RPMI8226 (cell line): ENCODE measurements at regions not wholly inside any gene's neighbourhood (a gene's known extent, or its start where the extent isn't known, plus 50 kb on each side); places are given as distances from the start of the nearest gene placed in this dataset.

Experiments
- DNase-seq: peaks from one replicate; pipeline ENCODE4 v3.0.0-alpha.2; 2015

DNA sequence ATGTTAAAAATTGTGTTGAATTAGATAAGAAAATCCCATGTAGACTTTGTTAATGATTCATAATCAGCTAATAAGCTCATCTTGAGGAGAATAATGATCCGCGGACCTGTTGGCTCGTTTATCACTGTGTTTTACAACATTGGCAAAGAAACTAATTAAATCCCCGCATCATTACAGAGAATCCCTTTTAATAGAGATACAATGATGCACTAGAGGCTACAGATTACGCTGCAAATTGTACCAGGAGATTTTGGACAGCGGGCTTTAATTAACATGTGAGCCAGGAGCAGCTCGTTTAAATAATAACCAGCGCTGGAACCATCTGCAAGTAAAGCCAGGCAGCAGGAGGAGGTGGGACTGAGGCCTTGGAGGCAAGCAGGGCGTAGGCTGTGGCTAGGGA, 280.3 kb upstream of the POU3F1 start:
- no peak for DNase-seq

GRCh38 chr1:38326135-38326534, 279.5 kb upstream of the POU3F1 start:
- no peak for DNase-seq

DNA sequence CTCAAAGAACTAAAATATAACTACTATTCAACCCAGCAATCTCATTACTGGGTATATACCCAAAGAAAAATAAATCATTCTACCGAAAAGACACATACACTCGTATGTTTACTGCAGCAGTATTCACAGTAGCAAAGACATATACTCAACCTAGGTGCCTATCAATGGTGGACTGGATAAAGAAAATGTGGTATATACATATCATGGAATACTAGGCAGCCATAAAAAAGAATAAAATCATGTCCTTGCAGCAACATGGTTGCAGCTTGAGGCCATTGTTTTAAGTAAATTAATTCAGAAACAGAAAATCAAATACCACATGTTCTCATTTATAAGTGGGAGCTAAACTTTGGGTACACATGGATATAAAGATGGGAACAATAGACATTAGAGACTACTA, 266.2 kb upstream of the POU3F1 start:
- DNase-seq = no peak

- no peak for DNase-seq
Measured at GRCh38 chr1:38310079-38310478, 263.5 kb upstream of the POU3F1 start.

GRCh38 chr1:38308780-38309179, 262.2 kb upstream of the POU3F1 start:
- no peak for DNase-seq

- DNase-seq = no peak
Measured at GRCh38 chr1:38305666-38306065, 259.1 kb upstream of the POU3F1 start.

DNA sequence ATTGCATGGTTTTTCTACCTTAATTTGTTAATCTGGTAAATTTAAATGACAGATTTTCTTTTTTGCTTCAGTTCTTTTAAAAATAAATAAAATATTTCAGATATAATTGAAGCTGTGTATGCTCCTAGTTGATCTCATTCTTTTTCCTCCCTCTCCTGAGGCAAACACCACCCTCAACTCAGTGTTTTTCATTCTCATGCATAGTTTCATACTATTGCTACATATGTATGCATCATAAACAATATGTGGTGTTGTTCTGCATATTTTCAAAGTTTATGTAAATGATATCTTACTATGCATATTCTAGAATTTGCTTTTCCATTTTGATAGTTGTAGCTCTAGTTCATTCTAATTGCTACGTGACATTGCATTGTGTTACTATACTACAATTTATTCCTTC, 257.2 kb upstream of the POU3F1 start:
- no peak for DNase-seq

DNA sequence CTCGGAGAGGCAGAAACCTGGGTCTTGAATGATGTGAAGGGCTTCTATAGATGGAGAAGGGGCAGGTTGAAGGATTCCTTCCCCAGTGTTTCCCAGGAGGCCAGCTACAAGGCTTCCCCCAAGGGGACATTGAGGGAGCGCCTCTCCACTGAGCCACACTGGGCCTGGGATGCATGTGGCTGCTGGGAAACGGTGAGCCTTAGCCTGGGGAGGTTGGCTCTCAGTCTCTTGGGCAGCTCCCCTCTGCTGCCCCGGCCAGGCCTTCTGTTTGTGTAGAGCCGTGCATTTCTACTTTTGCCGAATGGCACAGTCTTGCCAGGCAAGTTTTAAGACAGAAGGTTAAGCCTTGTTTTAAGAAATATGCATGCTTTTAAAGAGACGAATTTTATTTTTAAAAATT, 254.4 kb upstream of the POU3F1 start:
- no peak for DNase-seq

GRCh38 chr1:38300616-38301015, 254.0 kb upstream of the POU3F1 start:
- no peak for DNase-seq

DNA sequence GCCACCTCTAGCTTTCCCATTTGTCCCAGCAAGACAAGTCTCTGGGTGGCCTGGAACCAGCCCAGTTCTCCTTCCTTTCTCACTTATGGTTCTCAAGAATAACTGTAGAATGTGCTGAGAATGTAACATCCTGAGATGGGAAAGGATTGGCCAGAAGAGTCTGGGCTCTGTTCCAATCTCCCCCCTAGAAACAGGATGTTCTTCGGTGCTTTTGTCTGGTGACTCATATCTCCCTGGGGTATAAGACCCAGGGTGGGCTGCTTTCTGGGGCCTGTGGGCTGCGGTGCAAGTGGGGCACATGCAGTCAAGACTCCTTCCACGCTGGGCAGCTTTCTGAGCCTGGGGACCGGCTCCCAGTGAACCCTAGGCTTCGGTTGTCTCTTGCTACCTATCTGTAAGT, 251.2 kb upstream of the POU3F1 start:
- no peak for DNase-seq

DNA sequence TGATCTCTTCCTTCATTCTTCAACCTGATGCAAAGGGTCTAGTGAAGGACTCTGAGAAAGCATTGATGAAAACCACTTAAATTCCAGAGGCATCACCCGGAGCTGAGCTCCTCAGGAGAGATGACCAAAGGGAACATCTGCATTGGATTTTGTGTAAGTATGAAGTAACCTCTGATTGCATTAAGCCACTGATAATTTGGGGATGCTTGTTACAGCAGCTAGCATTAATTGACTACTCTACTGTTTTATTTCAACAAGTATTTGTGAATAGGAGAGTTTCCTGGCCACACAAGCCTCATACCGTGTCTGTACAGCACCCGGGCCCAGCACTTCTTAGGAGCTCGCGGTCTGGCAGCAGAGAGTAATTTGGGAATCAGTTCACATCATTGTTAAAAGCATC, 250.7 kb upstream of the POU3F1 start:
- DNase-seq = no peak

- no peak for DNase-seq
Measured at GRCh38 chr1:38296047-38296446, 249.5 kb upstream of the POU3F1 start.

- no peak for DNase-seq
Measured at GRCh38 chr1:38293567-38293966, 247.0 kb upstream of the POU3F1 start.

GRCh38 chr1:38292969-38293368, 246.4 kb upstream of the POU3F1 start:
- DNase-seq = no peak

GRCh38 chr1:38291906-38292521, 245.4 kb upstream of the POU3F1 start:
- DNase-seq = no peak

DNA sequence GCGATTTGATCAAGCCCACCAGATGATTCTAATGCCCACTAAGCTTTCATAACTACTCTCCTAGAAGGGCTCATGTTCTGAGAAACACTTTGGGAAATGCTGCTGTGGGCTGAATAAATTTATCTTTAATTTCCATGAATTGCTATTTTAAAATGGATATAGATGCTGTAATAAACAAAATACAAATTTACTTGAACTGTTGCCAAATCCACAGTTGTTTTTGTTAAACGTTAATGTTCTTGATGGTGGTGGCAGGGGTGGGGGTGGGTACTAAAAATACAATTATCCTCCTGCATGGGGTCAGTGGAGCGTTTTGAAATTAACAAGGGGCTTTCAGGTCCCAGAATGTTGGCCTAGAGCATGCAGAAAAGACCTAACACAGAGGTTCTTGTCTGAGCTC, 244.7 kb upstream of the POU3F1 start:
- no peak for DNase-seq

- DNase-seq = no peak
Measured at GRCh38 chr1:38289034-38289433, 242.4 kb upstream of the POU3F1 start.

- DNase-seq = no peak
Measured at GRCh38 chr1:38287547-38287946, 241.0 kb upstream of the POU3F1 start.

DNA sequence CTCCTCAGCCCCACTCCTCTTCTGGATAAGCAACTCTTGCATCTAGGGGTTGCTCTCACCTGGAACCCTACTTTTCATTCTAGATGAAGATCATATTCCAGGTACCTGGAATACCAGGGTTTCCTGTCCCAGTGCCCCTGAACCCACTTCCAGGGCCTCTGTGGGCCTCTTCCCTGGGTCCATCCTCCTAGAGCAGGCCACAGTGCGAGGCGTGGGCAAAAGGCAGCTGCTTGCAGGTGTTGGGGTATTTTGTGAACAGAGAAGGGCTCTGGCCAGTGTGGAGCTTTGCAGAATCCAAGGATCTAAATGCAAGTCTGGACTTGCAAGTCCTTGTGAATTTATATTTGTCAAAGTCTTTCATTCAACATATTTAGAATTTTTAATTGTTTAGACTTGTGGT, 240.4 kb upstream of the POU3F1 start:
- no peak for DNase-seq

GRCh38 chr1:38285807-38286530, 239.4 kb upstream of the POU3F1 start:
- no peak for DNase-seq

DNA sequence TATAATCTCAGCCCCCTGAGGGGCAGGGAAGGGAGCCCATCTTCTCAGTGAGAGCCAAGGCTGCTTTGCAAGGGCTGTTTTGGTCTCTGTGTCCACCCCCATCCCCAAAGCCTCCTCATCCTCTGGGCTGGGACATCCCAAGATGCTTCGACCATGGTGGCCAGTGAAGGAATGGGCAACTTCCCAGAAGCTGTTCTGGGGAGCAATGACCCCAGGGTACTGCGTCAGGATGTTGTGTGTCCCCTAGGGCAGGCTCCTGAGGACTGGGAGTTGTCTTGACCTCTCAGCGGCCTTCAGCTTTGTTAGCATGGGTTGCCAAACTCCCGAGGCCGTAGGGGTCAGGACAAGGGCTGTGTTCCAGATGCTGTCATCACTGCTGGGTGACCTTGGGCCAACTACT, 238.4 kb upstream of the POU3F1 start:
- DNase-seq = no peak

GRCh38 chr1:38283696-38284470, 237.3 kb upstream of the POU3F1 start:
- no peak for DNase-seq

DNA sequence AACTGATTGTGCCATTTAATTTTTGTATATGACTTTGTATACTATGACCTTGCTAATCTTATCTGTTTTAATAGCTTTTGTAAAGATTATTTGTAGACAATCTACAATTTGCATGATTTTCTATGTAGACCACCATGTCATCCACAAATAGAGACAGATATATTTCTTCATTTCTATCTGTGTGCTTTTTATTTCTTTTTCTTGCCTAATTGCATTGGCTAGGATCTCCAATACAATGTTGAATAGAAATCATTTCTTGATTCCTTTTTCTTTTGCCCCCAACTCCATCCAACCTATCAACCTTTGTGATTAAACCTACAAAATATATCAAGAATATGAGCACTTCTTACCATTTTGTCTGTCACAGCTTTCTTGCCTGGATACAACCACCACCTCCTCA, 232.6 kb upstream of the POU3F1 start:
- DNase-seq = no peak

DNA sequence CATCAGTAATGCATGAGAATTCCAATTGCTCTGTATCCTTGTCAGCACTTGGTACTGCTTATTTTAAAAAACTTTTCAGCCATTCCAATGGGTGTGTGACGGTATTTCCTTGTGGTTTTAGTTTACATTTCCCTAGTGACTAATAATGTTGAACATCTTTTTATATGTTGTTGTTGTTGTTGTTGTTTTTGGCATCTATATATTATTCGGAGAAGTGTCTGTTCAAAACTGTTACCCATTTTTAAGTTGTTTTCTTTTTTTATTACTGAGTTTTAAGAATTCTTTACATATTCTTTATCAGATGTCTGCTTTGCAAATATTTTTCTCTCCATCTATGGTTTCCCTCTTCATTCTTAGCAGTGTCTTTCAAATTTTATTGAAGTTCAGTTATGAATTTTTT, 231.1 kb upstream of the POU3F1 start:
- no peak for DNase-seq
